Hepatocyte (in vitro differentiated cells): ENCODE measurements at regions not wholly inside any gene's neighbourhood (a gene's known extent, or its start where the extent isn't known, plus 50 kb on each side); places are given as distances from the start of the nearest gene placed in this dataset.

Experiments used
- EZH2phosphoT487 ChIP-seq: fragments of 200-600 bp; sonication (generic); IDR thresholded peaks from one replicate; pipeline ENCODE4 v1.6.1; 2018; ENCODE audit warnings: antibody characterized with exemption, mild to moderate bottlenecking, low read depth, moderate library complexity; ENCODE audit not compliant: unreplicated experiment, severe bottlenecking
- TF ChIP-seq, protein P1 (sequence below): fragments of 200-600 bp; sonication (generic); IDR thresholded peaks from 2 replicates; pipeline ENCODE4 v1.5.1; 2016; ENCODE audit warnings: antibody characterized with exemption, mild to moderate bottlenecking; ENCODE audit not compliant: poor library complexity

DNA sequence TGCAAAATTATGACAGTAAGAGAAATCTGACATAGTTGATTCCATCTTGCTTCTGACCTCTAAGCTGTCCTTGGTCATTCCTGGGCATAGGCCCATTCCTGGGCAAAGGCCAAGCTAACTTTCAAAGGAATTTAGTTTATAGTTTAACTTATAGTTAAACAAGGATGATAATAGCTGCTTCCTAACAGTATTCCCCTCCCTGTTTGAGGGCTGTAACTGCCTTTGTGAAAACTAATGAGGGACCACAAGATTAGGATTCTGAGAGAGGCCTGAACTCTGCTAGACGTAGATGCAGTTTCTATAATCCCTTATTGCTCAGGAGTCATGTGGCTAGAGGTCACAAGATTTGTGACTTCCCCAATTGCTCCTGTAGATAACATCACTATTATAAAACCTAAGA, 80.2 kb upstream of the ASIC2 start:
- TF ChIP-seq, protein P1, sequence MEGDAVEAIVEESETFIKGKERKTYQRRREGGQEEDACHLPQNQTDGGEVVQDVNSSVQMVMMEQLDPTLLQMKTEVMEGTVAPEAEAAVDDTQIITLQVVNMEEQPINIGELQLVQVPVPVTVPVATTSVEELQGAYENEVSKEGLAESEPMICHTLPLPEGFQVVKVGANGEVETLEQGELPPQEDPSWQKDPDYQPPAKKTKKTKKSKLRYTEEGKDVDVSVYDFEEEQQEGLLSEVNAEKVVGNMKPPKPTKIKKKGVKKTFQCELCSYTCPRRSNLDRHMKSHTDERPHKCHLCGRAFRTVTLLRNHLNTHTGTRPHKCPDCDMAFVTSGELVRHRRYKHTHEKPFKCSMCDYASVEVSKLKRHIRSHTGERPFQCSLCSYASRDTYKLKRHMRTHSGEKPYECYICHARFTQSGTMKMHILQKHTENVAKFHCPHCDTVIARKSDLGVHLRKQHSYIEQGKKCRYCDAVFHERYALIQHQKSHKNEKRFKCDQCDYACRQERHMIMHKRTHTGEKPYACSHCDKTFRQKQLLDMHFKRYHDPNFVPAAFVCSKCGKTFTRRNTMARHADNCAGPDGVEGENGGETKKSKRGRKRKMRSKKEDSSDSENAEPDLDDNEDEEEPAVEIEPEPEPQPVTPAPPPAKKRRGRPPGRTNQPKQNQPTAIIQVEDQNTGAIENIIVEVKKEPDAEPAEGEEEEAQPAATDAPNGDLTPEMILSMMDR = no peak
- no peak for TF ChIP-seq EZH2phosphoT487
